HepG2 (cell line): ENCODE measurements at regions not wholly inside any gene's neighbourhood (a gene's known extent, or its start where the extent isn't known, plus 50 kb on each side); places are given as distances from the start of the nearest gene placed in this dataset.

Experiments
- ATAC-seq: fragments of 200-7000 bp; cut with Tn5 transposase; 3 replicates; pipeline ENCODE4 v1.9.1; 2020; ENCODE audit warnings: mild to moderate bottlenecking, moderate library complexity
- BruUV-seq: library from RNA; stranded (reverse); fragments of 400-500 nt; replicated peaks from 2 replicates; lab custom pipeline; 2021; lab: Mats Ljungman, UMichigan
- CTCF ChIA-PET: fragments of 300-600 bp; formaldehyde crosslinking; extraction: SDS; loops from one replicate; lab custom pipeline; 2021; ENCODE audit warnings: low total read pairs, inconsistent platforms, low intra/inter-chr PET ratio; lab: Yijun Ruan, JAX
- POLR2A ChIA-PET: fragments of 350-600 bp; sonication (Branson Sonifier 250); formaldehyde crosslinking; loops from one replicate; lab custom pipeline; 2020; ENCODE audit warnings: antibody characterized with exemption, inconsistent platforms; lab: Yijun Ruan, JAX
- DNase-seq: peaks from one replicate; pipeline ENCODE4 v3.0.0-alpha.2; 2015; ENCODE audit warnings: low spot score
- FAIRE-seq: peaks from 3 replicates; lab custom pipeline; 2011; peaks lifted over from hg19 to GRCh38; lab: Jason Lieb, UNC
- H2AFZ ChIP-seq: one replicate; pipeline ENCODE4 v1.6.1; 2011; ENCODE audit warnings: low read length, inconsistent platforms
- H3K27ac ChIP-seq: fragments of 300-600 bp; 3 replicates; pipeline ENCODE4 v1.8.0; 2011; ENCODE audit warnings: mixed run types, mild to moderate bottlenecking, mixed read lengths, low read length, inconsistent platforms; ENCODE audit not compliant: insufficient read depth; ENCODE audit errors: extremely low read length
- H3K27me3 ChIP-seq, 2 experiments: fragments of 200-600 bp in 1 of 2; 2 replicates in 1 of 2; 3 replicates in 1 of 2; pipeline versions ENCODE4 v1.6.0 to v1.8.0; 2011; ENCODE audit warnings: low read length in 2 of 2, mild to moderate bottlenecking in 2 of 2, moderate library complexity in 2 of 2, inconsistent platforms in 1 of 2; ENCODE audit not compliant: insufficient read depth in 2 of 2, control insufficient read depth in 1 of 2
- H3K36me3 ChIP-seq, 2 experiments: fragments of 200-600 bp in 1 of 2; replicated peaks in 1 of 2; 2 replicates in 1 of 2; 3 replicates in 1 of 2; pipeline versions ENCODE4 v1.5.1 to v1.8.0; 2011; ENCODE audit warnings: low read length in 2 of 2, inconsistent platforms in 1 of 2; ENCODE audit not compliant: insufficient read depth in 2 of 2, control insufficient read depth in 1 of 2
- H3K4me1 ChIP-seq: 2 replicates; pipeline ENCODE4 v1.5.1; 2012; ENCODE audit warnings: low read length, inconsistent platforms; ENCODE audit not compliant: insufficient read depth
- H3K4me2 ChIP-seq: 2 replicates; pipeline ENCODE4 v1.6.0; 2011; ENCODE audit warnings: low read depth, low read length, inconsistent platforms
- H3K4me3 ChIP-seq, 3 experiments: fragments of 200-600 bp in 1 of 3; sonication (generic), shearing (Covaris generic) in 1 of 3; replicated peaks in 1 of 3; 2 replicates each; pipeline ENCODE4 v1.5.1; 2011 to 2016; ENCODE audit warnings: low read length in 3 of 3, inconsistent platforms in 2 of 3, low read depth in 2 of 3, mild to moderate bottlenecking in 2 of 3, control low read depth in 1 of 3, mixed read lengths in 1 of 3; ENCODE audit not compliant: insufficient read depth in 1 of 3
- H3K79me2 ChIP-seq: one replicate; pipeline ENCODE4 v1.6.1; 2011; ENCODE audit warnings: low read length, inconsistent platforms; ENCODE audit not compliant: insufficient read depth
- H3K9ac ChIP-seq: 2 replicates; pipeline ENCODE4 v1.6.0; 2011; ENCODE audit warnings: mild to moderate bottlenecking, low read depth, low read length, inconsistent platforms; ENCODE audit not compliant: insufficient read depth
- H3K9me3 ChIP-seq: 2 replicates; pipeline ENCODE4 v1.5.1; 2012; ENCODE audit warnings: mild to moderate bottlenecking, low read length
- H4K20me1 ChIP-seq: 2 replicates; pipeline ENCODE4 v1.6.0; 2011; ENCODE audit warnings: inconsistent platforms, mild to moderate bottlenecking, low read length, moderate library complexity; ENCODE audit not compliant: insufficient read depth
- DR1 ChIP-seq: sonication (generic); formaldehyde crosslinking; IDR thresholded peaks from 2 replicates; pipeline ENCODE4 v1.8.0; 2021; ENCODE audit warnings: mild to moderate bottlenecking, missing genetic modification reagents, inconsistent platforms
- GATAD1 ChIP-seq: IDR thresholded peaks from 2 replicates; pipeline ENCODE4 v1.6.1; 2016; ENCODE audit warnings: missing genetic modification reagents, missing compliant biosample characterization
- REXO4 ChIP-seq: sonication (generic); formaldehyde crosslinking; IDR thresholded peaks from 2 replicates; pipeline ENCODE4 v1.8.0; 2022; ENCODE audit warnings: missing genetic modification reagents, mild to moderate bottlenecking, borderline replicate concordance
- SRSF4 ChIP-seq: fragments of 200-400 bp; formaldehyde crosslinking; IDR thresholded peaks from one replicate; pipeline ENCODE4 v1.6.1; 2018; ENCODE audit warnings: mild to moderate bottlenecking, low read depth, low read length, moderate library complexity; ENCODE audit not compliant: poor library complexity, severe bottlenecking
- ZFP90 ChIP-seq: sonication (generic); formaldehyde crosslinking; IDR thresholded peaks from 2 replicates; pipeline ENCODE4 v1.8.0; 2022; ENCODE audit warnings: missing genetic modification reagents, mild to moderate bottlenecking, inconsistent platforms, borderline replicate concordance
- ZNF501 ChIP-seq: sonication (generic); formaldehyde crosslinking; IDR thresholded peaks from 2 replicates; pipeline ENCODE4 v1.5.1; 2020; ENCODE audit warnings: mild to moderate bottlenecking, moderate library complexity, missing genetic modification reagents
- ZNF724P ChIP-seq: sonication (generic); formaldehyde crosslinking; IDR thresholded peaks from 2 replicates; pipeline ENCODE4 v1.8.0; 2022; ENCODE audit warnings: missing genetic modification reagents, borderline replicate concordance
- WGBS: methylation state at CpG from one replicate; pipeline ENCODE4 v1.1.6; 2017; ENCODE audit warnings: low lambda C conversion rate; 5-methylcytosine and 5-hydroxymethylcytosine counted together
- in situ Hi-C: cut with HindIII; loops from 2 replicates; pipeline ENCODE4 v1.10.0; 2017; ENCODE audit warnings: low pct_unique_long_range_greater_than_20kb; ENCODE audit not compliant: extremely low pct_ligation_motif_present
- intact Hi-C: fragments of 100-400 bp; cut with micrococcal nuclease; formaldehyde crosslinking; loops from one replicate; pipeline ENCODE4 v1.10.0; 2022; ENCODE audit not compliant: unreplicated experiment
- TF ChIP-seq, protein P1 (sequence below): sonication (generic); formaldehyde crosslinking; IDR thresholded peaks from 2 replicates; pipeline ENCODE4 v1.5.0; 2020; ENCODE audit warnings: missing genetic modification reagents
- TF ChIP-seq, protein P2 (sequence below): sonication (generic); formaldehyde crosslinking; IDR thresholded peaks from 2 replicates; pipeline ENCODE4 v1.8.0; 2022; ENCODE audit warnings: missing genetic modification reagents, mild to moderate bottlenecking, inconsistent platforms, borderline replicate concordance

- no peaks in the 10 kb centered on the region for H3K36me3 ChIP-seq
- H3K9me3 ChIP-seq = no peaks in the 10 kb centered on the region
- 98% methylated on average over 5 of the region's 5 CpGs for WGBS
- H3K9ac ChIP-seq = no peak overlapping the region
- intact Hi-C loops (no loop called here), in situ Hi-C loops (no loop called here)
- no peaks in the 10 kb centered on the region for H3K4me1 ChIP-seq
- ATAC-seq (no peak), FAIRE-seq (no peak), DNase-seq (no peak)
- no peaks in the 10 kb centered on the region for H3K79me2 ChIP-seq
- H3K4me3 ChIP-seq = no peak overlapping the region
- no peak overlapping the region for H2AFZ ChIP-seq
- no peaks in the 10 kb centered on the region for H4K20me1 ChIP-seq
- no peak overlapping the region for H3K4me2 ChIP-seq
- no TSS peak for BruUV-seq
- no peaks in the 10 kb centered on the region for H3K27me3 ChIP-seq
- POLR2A ChIA-PET = no interaction called here
- H3K27ac ChIP-seq = no peak overlapping the region
- CTCF ChIA-PET = no interaction called here
- TF ChIP-seq GATAD1 (CRISPR knock-in tag) (no peak), ZFP90 (CRISPR knock-in tag) (no peak), REXO4 (CRISPR knock-in tag) (no peak), DR1 (CRISPR knock-in tag) (no peak)
- TF ChIP-seq, protein P1, sequence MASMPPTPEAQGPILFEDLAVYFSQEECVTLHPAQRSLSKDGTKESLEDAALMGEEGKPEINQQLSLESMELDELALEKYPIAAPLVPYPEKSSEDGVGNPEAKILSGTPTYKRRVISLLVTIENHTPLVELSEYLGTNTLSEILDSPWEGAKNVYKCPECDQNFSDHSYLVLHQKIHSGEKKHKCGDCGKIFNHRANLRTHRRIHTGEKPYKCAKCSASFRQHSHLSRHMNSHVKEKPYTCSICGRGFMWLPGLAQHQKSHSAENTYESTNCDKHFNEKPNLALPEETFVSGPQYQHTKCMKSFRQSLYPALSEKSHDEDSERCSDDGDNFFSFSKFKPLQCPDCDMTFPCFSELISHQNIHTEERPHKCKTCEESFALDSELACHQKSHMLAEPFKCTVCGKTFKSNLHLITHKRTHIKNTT = no peak
Observed at GRCh38 chr16:72722552-72722951, 325.4 kb downstream of the ZFHX3 start.

DNA sequence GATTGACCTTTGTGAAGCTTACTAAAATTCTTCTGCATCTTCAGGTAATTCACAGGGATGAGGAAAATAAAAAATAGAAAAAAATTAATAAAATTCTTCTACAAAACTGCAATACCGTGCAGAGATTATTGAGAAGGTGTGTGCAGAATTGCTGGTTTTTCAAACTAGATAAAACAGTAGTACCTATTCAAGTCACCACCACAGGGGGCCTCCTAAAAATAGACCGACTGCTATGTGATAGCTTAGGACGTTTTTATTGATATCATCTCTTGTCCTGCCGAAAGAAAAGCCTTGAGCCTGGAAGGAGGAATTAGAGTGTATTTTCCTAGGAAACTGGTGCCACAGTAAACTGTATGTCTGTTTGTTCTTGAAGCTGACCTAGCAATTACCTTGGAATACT is 325.9 kb downstream of the ZFHX3 start:
- ATAC-seq (no peak), DNase-seq (no peak), FAIRE-seq (no peak)
- H3K36me3 ChIP-seq = no peaks in the 10 kb centered on the region
- intact Hi-C loops = no loop called here
- H3K4me3 ChIP-seq = no peak overlapping the region
- H4K20me1 ChIP-seq = no peaks in the 10 kb centered on the region
- H2AFZ ChIP-seq = no peak overlapping the region
- H3K27ac ChIP-seq = no peak overlapping the region
- no peaks in the 10 kb centered on the region for H3K9me3 ChIP-seq
- no peaks in the 10 kb centered on the region for H3K79me2 ChIP-seq
- CTCF ChIA-PET = no interaction called here
- BruUV-seq = no TSS peak
- 93% methylated on average over 4 of the region's 4 CpGs for WGBS
- H3K9ac ChIP-seq = no peak overlapping the region
- in situ Hi-C loops = no loop called here
- H3K4me1 ChIP-seq = no peaks in the 10 kb centered on the region
- no peaks in the 10 kb centered on the region for H3K27me3 ChIP-seq
- no peak overlapping the region for H3K4me2 ChIP-seq
- TF ChIP-seq ZNF501 (CRISPR knock-in tag) (no peak), SRSF4 (no peak), ZNF724P (CRISPR knock-in tag) (no peak)
- TF ChIP-seq, protein P2, sequence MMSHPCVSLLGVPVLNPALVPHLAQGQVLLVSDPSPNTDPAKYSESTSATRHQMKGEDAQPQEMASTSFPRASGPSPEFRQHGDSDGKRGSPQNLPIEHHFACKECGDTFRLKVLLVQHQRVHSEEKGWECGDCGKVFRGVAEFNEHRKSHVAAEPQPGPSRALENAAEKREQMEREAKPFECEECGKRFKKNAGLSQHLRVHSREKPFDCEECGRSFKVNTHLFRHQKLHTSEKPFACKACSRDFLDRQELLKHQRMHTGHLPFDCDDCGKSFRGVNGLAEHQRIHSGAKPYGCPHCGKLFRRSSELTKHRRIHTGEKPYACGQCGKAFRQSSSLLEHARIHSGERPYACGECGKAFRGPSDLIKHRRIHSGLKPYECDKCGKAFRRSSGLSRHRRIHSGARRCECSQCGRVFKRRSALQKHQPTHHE = no peak
- POLR2A ChIA-PET = no interaction called here
